IMR-90 (cell line): ENCODE measurements at regions not wholly inside any gene's neighbourhood (a gene's known extent, or its start where the extent isn't known, plus 50 kb on each side); places are given as distances from the start of the nearest gene placed in this dataset.

Source experiments
- BHLHE40 ChIP-seq: fragments of 150-350 bp; IDR thresholded peaks from 2 replicates; pipeline ENCODE4 v1.6.1; 2016; ENCODE audit warnings: mild to moderate bottlenecking, low read depth, low read length
- CHD1 ChIP-seq: IDR thresholded peaks from 2 replicates; pipeline ENCODE4 v1.6.1; 2012; ENCODE audit warnings: low read depth, low read length, improper control_type of control experiment
- CTCF ChIP-seq: conservative IDR thresholded peaks from 2 replicates; pipeline ENCODE4 v1.5.1; 2012; ENCODE audit warnings: mild to moderate bottlenecking, low read depth, low read length, improper control_type of control experiment
- FOS ChIP-seq: fragments of 150-350 bp; IDR thresholded peaks from 2 replicates; pipeline ENCODE4 v1.6.1; 2016; ENCODE audit warnings: low read depth, low read length
- MAZ ChIP-seq: IDR thresholded peaks from 2 replicates; pipeline ENCODE4 v1.6.1; 2012; ENCODE audit warnings: low read depth, mild to moderate bottlenecking, low read length, improper control_type of control experiment, moderate library complexity, borderline replicate concordance
- MXI1 ChIP-seq: IDR thresholded peaks from 2 replicates; pipeline ENCODE4 v1.6.1; 2012; ENCODE audit warnings: low read depth, mild to moderate bottlenecking, low read length, moderate library complexity, borderline replicate concordance
- POLR2A ChIP-seq: IDR thresholded peaks from 2 replicates; pipeline ENCODE4 v1.6.1; 2012; ENCODE audit warnings: mild to moderate bottlenecking, low read depth, low read length
- RAD21 ChIP-seq: IDR thresholded peaks from 2 replicates; pipeline ENCODE4 v1.6.1; 2012; ENCODE audit warnings: low read length, improper control_type of control experiment
- RCOR1 ChIP-seq: IDR thresholded peaks from 2 replicates; pipeline ENCODE4 v1.6.1; 2012; ENCODE audit warnings: mild to moderate bottlenecking, low read length, improper control_type of control experiment; ENCODE audit not compliant: insufficient replicate concordance
- TF ChIP-seq, protein P1 (sequence below): fragments of 150-350 bp; IDR thresholded peaks from 2 replicates; pipeline ENCODE4 v1.6.1; 2017; ENCODE audit warnings: mild to moderate bottlenecking, antibody characterized with exemption, low read length, low read depth
- TF ChIP-seq, protein P2 (sequence below): fragments of 150-350 bp; IDR thresholded peaks from 2 replicates; pipeline ENCODE4 v1.6.1; 2016; ENCODE audit warnings: low read depth, mild to moderate bottlenecking, low read length, moderate library complexity, borderline replicate concordance

GRCh38 chr11:71332046-71332445 lies 79.7 kb upstream of the SHANK2 start:
- TF ChIP-seq FOS: no peak
- TF ChIP-seq CTCF: no peak
- no peak for TF ChIP-seq CHD1
- no peak for TF ChIP-seq POLR2A
- TF ChIP-seq RCOR1: no peak
- no peak for TF ChIP-seq BHLHE40
- TF ChIP-seq, protein P1, sequence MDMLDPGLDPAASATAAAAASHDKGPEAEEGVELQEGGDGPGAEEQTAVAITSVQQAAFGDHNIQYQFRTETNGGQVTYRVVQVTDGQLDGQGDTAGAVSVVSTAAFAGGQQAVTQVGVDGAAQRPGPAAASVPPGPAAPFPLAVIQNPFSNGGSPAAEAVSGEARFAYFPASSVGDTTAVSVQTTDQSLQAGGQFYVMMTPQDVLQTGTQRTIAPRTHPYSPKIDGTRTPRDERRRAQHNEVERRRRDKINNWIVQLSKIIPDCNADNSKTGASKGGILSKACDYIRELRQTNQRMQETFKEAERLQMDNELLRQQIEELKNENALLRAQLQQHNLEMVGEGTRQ: no peak
- no peak for TF ChIP-seq RAD21
- TF ChIP-seq, protein P2, sequence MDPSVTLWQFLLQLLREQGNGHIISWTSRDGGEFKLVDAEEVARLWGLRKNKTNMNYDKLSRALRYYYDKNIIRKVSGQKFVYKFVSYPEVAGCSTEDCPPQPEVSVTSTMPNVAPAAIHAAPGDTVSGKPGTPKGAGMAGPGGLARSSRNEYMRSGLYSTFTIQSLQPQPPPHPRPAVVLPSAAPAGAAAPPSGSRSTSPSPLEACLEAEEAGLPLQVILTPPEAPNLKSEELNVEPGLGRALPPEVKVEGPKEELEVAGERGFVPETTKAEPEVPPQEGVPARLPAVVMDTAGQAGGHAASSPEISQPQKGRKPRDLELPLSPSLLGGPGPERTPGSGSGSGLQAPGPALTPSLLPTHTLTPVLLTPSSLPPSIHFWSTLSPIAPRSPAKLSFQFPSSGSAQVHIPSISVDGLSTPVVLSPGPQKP: no peak
- TF ChIP-seq MXI1: no peak
- no peak for TF ChIP-seq MAZ
